ENCODE measurements at regions not wholly inside any gene's neighbourhood (a gene's known extent, or its start where the extent isn't known, plus 50 kb on each side); places are given as distances from the start of the nearest gene placed in this dataset.

- Histone ChIP-seq H3K36me3 (ENCODE audit: insufficient read depth, low read length) (no peaks in the 10 kb centered on the region), H3K4me3 (ENCODE audit: low read depth, low read length, poor library complexity, severe bottlenecking) (no peak overlapping the region), H4K20me1 (ENCODE audit: insufficient read depth, low read length) (no peaks in the 10 kb centered on the region), H3K9me3 (ENCODE audit: low read length) (no peaks in the 10 kb centered on the region), H3K9me2 (ENCODE audit: low read depth, low read length) (no peaks in the 10 kb centered on the region), H2AFZ (ENCODE audit: low read length) (no peak overlapping the region), H3F3A (ENCODE audit: insufficient read depth, low read length) (no peaks in the 10 kb centered on the region), H3K27me3 (ENCODE audit: insufficient read depth, low read length) (no peaks in the 10 kb centered on the region), H3K4me2 (ENCODE audit: low read length) (no peak overlapping the region), H3K4me1 (ENCODE audit: insufficient read depth, low read length, severe bottlenecking) (no peaks in the 10 kb centered on the region), H3K9ac (ENCODE audit: low read length) (no peak overlapping the region), H3K79me2 (ENCODE audit: insufficient read depth, low read length) (no peaks in the 10 kb centered on the region), H3K27ac (ENCODE audit: low read depth, low read length, poor library complexity, severe bottlenecking) (no peak overlapping the region)
- no peak for TF ChIP-seq EZH2 (IDR thresholded peaks at IDR 0.05; ENCODE audit: borderline replicate concordance, low read length)
- TF ChIP-seq, protein P1, sequence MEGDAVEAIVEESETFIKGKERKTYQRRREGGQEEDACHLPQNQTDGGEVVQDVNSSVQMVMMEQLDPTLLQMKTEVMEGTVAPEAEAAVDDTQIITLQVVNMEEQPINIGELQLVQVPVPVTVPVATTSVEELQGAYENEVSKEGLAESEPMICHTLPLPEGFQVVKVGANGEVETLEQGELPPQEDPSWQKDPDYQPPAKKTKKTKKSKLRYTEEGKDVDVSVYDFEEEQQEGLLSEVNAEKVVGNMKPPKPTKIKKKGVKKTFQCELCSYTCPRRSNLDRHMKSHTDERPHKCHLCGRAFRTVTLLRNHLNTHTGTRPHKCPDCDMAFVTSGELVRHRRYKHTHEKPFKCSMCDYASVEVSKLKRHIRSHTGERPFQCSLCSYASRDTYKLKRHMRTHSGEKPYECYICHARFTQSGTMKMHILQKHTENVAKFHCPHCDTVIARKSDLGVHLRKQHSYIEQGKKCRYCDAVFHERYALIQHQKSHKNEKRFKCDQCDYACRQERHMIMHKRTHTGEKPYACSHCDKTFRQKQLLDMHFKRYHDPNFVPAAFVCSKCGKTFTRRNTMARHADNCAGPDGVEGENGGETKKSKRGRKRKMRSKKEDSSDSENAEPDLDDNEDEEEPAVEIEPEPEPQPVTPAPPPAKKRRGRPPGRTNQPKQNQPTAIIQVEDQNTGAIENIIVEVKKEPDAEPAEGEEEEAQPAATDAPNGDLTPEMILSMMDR (IDR thresholded peaks at IDR 0.05; ENCODE audit: low read length) = no peak
Observed at GRCh38 chrX:76996641-76997040, 450.5 kb upstream of the FGF16 start.

DNA sequence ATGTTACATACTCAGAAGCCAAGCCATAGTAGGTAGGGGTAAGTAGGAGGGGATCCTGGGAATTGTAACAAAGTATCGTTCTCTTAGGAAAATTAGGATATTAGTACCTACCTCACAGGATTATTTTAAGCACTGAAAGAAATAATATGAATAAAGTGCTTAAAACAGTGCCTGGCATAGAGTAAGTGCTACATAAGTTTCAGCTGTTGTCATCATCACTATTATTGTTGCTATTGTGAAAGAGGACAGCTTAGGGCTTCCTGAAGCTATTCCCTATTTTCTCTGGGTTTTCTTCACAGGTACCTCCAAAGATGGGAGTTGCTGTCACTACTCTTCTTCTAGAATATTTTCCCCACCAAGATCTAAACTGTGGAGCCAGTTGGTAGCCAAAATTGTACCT lies 443.7 kb upstream of the FGF16 start:
- Histone ChIP-seq H2AFZ (ENCODE audit: low read length) (no peak overlapping the region), H3K4me1 (ENCODE audit: insufficient read depth, low read length, severe bottlenecking) (no peaks in the 10 kb centered on the region), H3K4me3 (ENCODE audit: low read depth, low read length, poor library complexity, severe bottlenecking) (no peak overlapping the region), H3K27me3 (ENCODE audit: insufficient read depth, low read length) (no peaks in the 10 kb centered on the region), H3K27ac (ENCODE audit: low read depth, low read length, poor library complexity, severe bottlenecking) (no peak overlapping the region), H3K36me3 (ENCODE audit: insufficient read depth, low read length) (no peaks in the 10 kb centered on the region), H3K9me3 (ENCODE audit: low read length) (no peaks in the 10 kb centered on the region), H3K9ac (ENCODE audit: low read length) (no peak overlapping the region), H4K20me1 (ENCODE audit: insufficient read depth, low read length) (no peaks in the 10 kb centered on the region), H3F3A (ENCODE audit: insufficient read depth, low read length) (no peaks in the 10 kb centered on the region), H3K4me2 (ENCODE audit: low read length) (no peak overlapping the region), H3K9me2 (ENCODE audit: low read depth, low read length) (no peaks in the 10 kb centered on the region), H3K79me2 (ENCODE audit: insufficient read depth, low read length) (no peaks in the 10 kb centered on the region)
- TF ChIP-seq, protein P1 (IDR thresholded peaks at IDR 0.05; ENCODE audit: low read length) = no peak
- TF ChIP-seq EZH2 (IDR thresholded peaks at IDR 0.05; ENCODE audit: borderline replicate concordance, low read length) = no peak

DNA sequence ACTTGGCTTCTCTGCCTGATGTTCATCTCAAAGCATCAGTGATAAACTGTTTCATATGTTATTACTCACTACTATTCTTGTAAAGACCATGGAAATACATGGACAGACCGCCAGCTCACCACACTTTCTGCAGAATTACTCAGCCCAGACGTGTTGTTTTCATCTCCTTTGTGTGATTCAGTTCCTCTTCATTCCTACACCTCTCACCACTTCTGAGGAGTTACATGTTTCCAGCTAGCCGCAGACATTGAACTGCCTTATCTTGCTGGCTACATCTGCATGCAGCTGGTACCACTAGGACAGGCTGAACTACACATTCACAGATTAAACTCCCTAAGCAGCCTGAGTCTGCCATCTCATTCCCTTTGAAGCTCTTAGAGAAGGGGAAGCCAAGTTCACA lies 443.2 kb upstream of the FGF16 start:
- no peaks in the 10 kb centered on the region for H4K20me1 ChIP-seq (ENCODE audit: insufficient read depth, low read length)
- no peak overlapping the region for H2AFZ ChIP-seq (ENCODE audit: low read length)

More for the DNA sequence above, 443.2 kb upstream of the FGF16 start:
- no peak overlapping the region for H3K9ac ChIP-seq (ENCODE audit: low read length)
- no peaks in the 10 kb centered on the region for H3K9me2 ChIP-seq (ENCODE audit: low read depth, low read length)
- no peak overlapping the region for H3K4me3 ChIP-seq (ENCODE audit: low read depth, low read length, poor library complexity, severe bottlenecking)
- no peaks in the 10 kb centered on the region for H3F3A ChIP-seq (ENCODE audit: insufficient read depth, low read length)
- H3K79me2 ChIP-seq (ENCODE audit: insufficient read depth, low read length) = no peaks in the 10 kb centered on the region
- no peaks in the 10 kb centered on the region for H3K36me3 ChIP-seq (ENCODE audit: insufficient read depth, low read length)
- TF ChIP-seq, protein P1 (IDR thresholded peaks at IDR 0.05; ENCODE audit: low read length) = no peak
- TF ChIP-seq EZH2 (IDR thresholded peaks at IDR 0.05; ENCODE audit: borderline replicate concordance, low read length) = no peak
- H3K4me1 ChIP-seq (ENCODE audit: insufficient read depth, low read length, severe bottlenecking) = no peaks in the 10 kb centered on the region
- no peaks in the 10 kb centered on the region for H3K9me3 ChIP-seq (ENCODE audit: low read length)
- H3K27me3 ChIP-seq (ENCODE audit: insufficient read depth, low read length) = no peaks in the 10 kb centered on the region
- no peak overlapping the region for H3K27ac ChIP-seq (ENCODE audit: low read depth, low read length, poor library complexity, severe bottlenecking)
- no peak overlapping the region for H3K4me2 ChIP-seq (ENCODE audit: low read length)

All from OCI-LY1 (cell line).